GM12878 (cell line): ENCODE measurements at regions not wholly inside any gene's neighbourhood (a gene's known extent, or its start where the extent isn't known, plus 50 kb on each side); places are given as distances from the start of the nearest gene placed in this dataset.

Experiments
- ATAC-seq: fragments of 200-7000 bp; cut with Tn5 transposase; 3 replicates; pipeline ENCODE4 v1.9.1; 2020; ENCODE audit warnings: mild to moderate bottlenecking, moderate library complexity
- BruUV-seq: library from RNA; stranded (reverse); fragments of 400-500 nt; replicated peaks from 2 replicates; lab custom pipeline; 2021; lab: Mats Ljungman, UMichigan
- CTCF ChIA-PET: fragments of 300-600 bp; sonication (Branson Sonifier 250); formaldehyde crosslinking; extraction: SDS; loops from one replicate; lab custom pipeline; 2021; ENCODE audit warnings: inconsistent platforms; lab: Yijun Ruan, JAX
- POLR2A ChIA-PET: fragments of 350-600 bp; formaldehyde crosslinking; extraction: SDS; loops from one replicate; lab custom pipeline; 2021; ENCODE audit warnings: inconsistent platforms; lab: Charles Lee
- RAD21 ChIA-PET: fragments of 300-600 bp; sonication (Branson Sonifier 250); formaldehyde crosslinking; loops from one replicate; lab custom pipeline; 2023; ENCODE audit warnings: antibody characterized with exemption; ENCODE audit not compliant: unreplicated experiment; lab: Charles Lee
- SMC1A ChIA-PET: fragments of 300-600 bp; sonication (Branson Sonifier 250); formaldehyde crosslinking; loops from one replicate; lab custom pipeline; 2023; ENCODE audit not compliant: unreplicated experiment, uncharacterized antibody; lab: Charles Lee
- DNase-seq: peaks from one replicate; pipeline ENCODE4 v3.0.0-alpha.2; 2011; ENCODE audit warnings: low read depth, low spot score
- FAIRE-seq: peaks from 3 replicates; lab custom pipeline; 2011; peaks lifted over from hg19 to GRCh38; lab: Jason Lieb, UNC
- H2AFZ ChIP-seq: 2 replicates; pipeline ENCODE4 v1.6.0; 2011; ENCODE audit warnings: low read depth, low read length, control low read depth; ENCODE audit not compliant: control insufficient read depth
- H3K27ac ChIP-seq: 2 replicates; pipeline ENCODE4 v1.5.1; 2011; ENCODE audit warnings: control low read depth; ENCODE audit not compliant: control insufficient read depth, insufficient read depth
- H3K27me3 ChIP-seq, 2 experiments: replicated peaks in 1 of 2; 2 replicates each; pipeline versions ENCODE4 v1.6.0 to v1.6.1; 2011; ENCODE audit warnings: low read length in 1 of 2; ENCODE audit not compliant: control insufficient read depth in 2 of 2, insufficient read depth in 2 of 2
- H3K36me3 ChIP-seq, 2 experiments: 2 replicates each; pipeline ENCODE4 v1.5.1; 2011; ENCODE audit warnings: low read length in 1 of 2; ENCODE audit not compliant: control insufficient read depth in 2 of 2, insufficient read depth in 2 of 2
- H3K4me1 ChIP-seq: 2 replicates; pipeline ENCODE4 v1.6.1; 2011; ENCODE audit warnings: mild to moderate bottlenecking, low read length, moderate library complexity, mixed read lengths; ENCODE audit not compliant: control insufficient read depth, insufficient read depth
- H3K4me2 ChIP-seq: 2 replicates; pipeline ENCODE4 v1.6.0; 2011; ENCODE audit warnings: control low read depth; ENCODE audit not compliant: control insufficient read depth, insufficient read depth
- H3K4me3 ChIP-seq: fragments of 200-600 bp; sonication (generic); 2 replicates; pipeline ENCODE4 v1.5.1; 2016
- H3K79me2 ChIP-seq: 2 replicates; pipeline ENCODE4 v1.6.0; 2011; ENCODE audit warnings: low read length; ENCODE audit not compliant: control insufficient read depth, insufficient read depth
- H3K9ac ChIP-seq: 2 replicates; pipeline ENCODE4 v1.8.0; 2011; ENCODE audit warnings: low read length, control low read depth, mixed read lengths; ENCODE audit not compliant: control insufficient read depth, insufficient read depth
- H3K9me3 ChIP-seq: replicated peaks from 3 replicates; pipeline ENCODE4 v1.5.1; 2011; ENCODE audit warnings: mild to moderate bottlenecking, low read length; ENCODE audit not compliant: control insufficient read depth, insufficient read depth
- H4K20me1 ChIP-seq: 2 replicates; pipeline ENCODE4 v1.6.0; 2011; ENCODE audit not compliant: control insufficient read depth, insufficient read depth
- CREB1 ChIP-seq: IDR thresholded peaks from 2 replicates; pipeline ENCODE4 v1.6.1; 2012; ENCODE audit warnings: low read depth, mild to moderate bottlenecking, inconsistent platforms
- FOXM1 ChIP-seq: IDR thresholded peaks from 2 replicates; pipeline ENCODE4 v1.6.1; 2012; ENCODE audit warnings: low read depth, mild to moderate bottlenecking, inconsistent platforms, low read length, moderate library complexity
- JUNB ChIP-seq: IDR thresholded peaks from 2 replicates; pipeline ENCODE4 v1.6.1; 2016; ENCODE audit warnings: antibody characterized with exemption, mild to moderate bottlenecking
- KAT2A ChIP-seq: conservative IDR thresholded peaks from 2 replicates; pipeline ENCODE4 v1.6.1; 2011; ENCODE audit warnings: low read depth, low read length; ENCODE audit not compliant: control insufficient read depth
- PAX5 ChIP-seq: IDR thresholded peaks from 2 replicates; pipeline ENCODE4 v1.6.1; 2011; ENCODE audit warnings: low read depth, low read length, borderline replicate concordance
- RBBP5 ChIP-seq: fragments of 200-600 bp; sonication (generic); conservative IDR thresholded peaks from 2 replicates; pipeline ENCODE4 v1.6.1; 2016
- RCOR1 ChIP-seq: conservative IDR thresholded peaks from 2 replicates; pipeline ENCODE4 v1.6.1; 2012; ENCODE audit warnings: low read depth, low read length, improper control_type of control experiment
- RUNX3 ChIP-seq: IDR thresholded peaks from 2 replicates; pipeline ENCODE4 v1.6.1; 2012; ENCODE audit warnings: low read length, inconsistent platforms
- SMAD1 ChIP-seq: fragments of 450-650 bp; IDR thresholded peaks from 2 replicates; pipeline ENCODE4 v1.6.1; 2018; ENCODE audit warnings: mild to moderate bottlenecking, low read depth; ENCODE audit not compliant: partially characterized antibody
- SREBF1 ChIP-seq: IDR thresholded peaks from 2 replicates; pipeline ENCODE4 v1.6.1; 2012; ENCODE audit warnings: mild to moderate bottlenecking, low read length
- WGBS: methylation state at CpG from one replicate; pipeline ENCODE4 v1.1.6; 2016; ENCODE audit warnings: low lambda C conversion rate; ENCODE audit not compliant: insufficient replicate concordance, insufficient coverage; ENCODE audit errors: missing lambda C conversion rate; 5-methylcytosine and 5-hydroxymethylcytosine counted together
- in situ Hi-C: fragments of 300-500 bp; cut with MboI; formaldehyde crosslinking; loops from 9 replicates; pipeline ENCODE4 v1.14.3; 2018; ENCODE audit warnings: mixed read lengths
- intact Hi-C: fragments of 100-400 bp; cut with micrococcal nuclease; formaldehyde crosslinking; loops from one replicate; pipeline ENCODE4 v1.14.2; 2022; ENCODE audit not compliant: unreplicated experiment
- TF ChIP-seq, protein P1 (sequence below): IDR thresholded peaks from 2 replicates; pipeline ENCODE4 v1.6.1; 2011; ENCODE audit warnings: low read depth, low read length, improper control_type of control experiment, borderline replicate concordance
- TF ChIP-seq, protein P2 (sequence below): fragments of 450-650 bp; IDR thresholded peaks from 2 replicates; pipeline ENCODE4 v1.6.1; 2017; ENCODE audit warnings: low read depth, mild to moderate bottlenecking, moderate library complexity
- TF ChIP-seq, protein P3 (sequence below): IDR thresholded peaks from 2 replicates; pipeline ENCODE4 v1.6.1; 2011; ENCODE audit warnings: mild to moderate bottlenecking, low read depth, low read length, moderate library complexity; ENCODE audit not compliant: insufficient replicate concordance
- TF ChIP-seq, protein P4 (sequence below): fragments of 150-350 bp; IDR thresholded peaks from 2 replicates; pipeline ENCODE4 v1.6.1; 2014; ENCODE audit warnings: mild to moderate bottlenecking, low read depth, low read length
- TF ChIP-seq, protein P5 (sequence below), 3 experiments: IDR thresholded peaks in 2 of 3; conservative IDR thresholded peaks in 1 of 3; 2 replicates each; pipeline ENCODE4 v1.5.1; 2011; ENCODE audit warnings: low read depth in 3 of 3, low read length in 3 of 3, mild to moderate bottlenecking in 3 of 3, control low read depth in 2 of 3, moderate library complexity in 2 of 3, inconsistent platforms in 1 of 3, mixed read lengths in 1 of 3; ENCODE audit not compliant: control insufficient read depth in 2 of 3, insufficient read depth in 1 of 3; ENCODE audit errors: extremely low read depth in 1 of 3

DNA sequence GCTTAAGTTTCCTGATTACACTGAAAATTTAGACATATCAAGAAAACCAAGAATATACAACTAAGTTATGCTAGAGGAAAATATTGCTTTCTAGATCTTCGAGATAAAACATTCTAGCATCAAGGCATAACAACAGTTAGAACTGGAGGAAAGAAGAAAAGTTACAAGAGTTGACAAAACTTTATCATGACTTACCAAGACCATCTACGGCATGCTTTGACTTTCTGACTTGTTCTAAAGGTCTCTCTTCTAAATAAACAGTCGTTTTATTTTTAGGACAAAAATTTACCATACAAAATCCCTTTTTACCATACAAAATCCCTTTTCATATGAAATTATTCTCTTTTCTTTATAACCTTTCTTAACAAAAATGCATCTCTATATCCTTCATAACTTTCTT is 1110.1 kb upstream of the CDH10 start:
- CTCF ChIA-PET = no interaction called here
- Histone ChIP-seq H3K27me3 (no peaks in the 10 kb centered on the region), H3K4me2 (no peak overlapping the region), H2AFZ (no peak overlapping the region), H3K9ac (no peak overlapping the region), H3K79me2 (no peaks in the 10 kb centered on the region), H3K36me3 (no peaks in the 10 kb centered on the region), H3K4me3 (no peak overlapping the region), H4K20me1 (no peaks in the 10 kb centered on the region), H3K9me3 (no peaks in the 10 kb centered on the region), H3K27ac (no peak overlapping the region), H3K4me1 (no peaks in the 10 kb centered on the region)
- FAIRE-seq (no peak), DNase-seq (no peak), ATAC-seq (no peak)
- WGBS = 0% methylated on average over 3 of the region's 3 CpGs
- SMC1A ChIA-PET = no interaction called here
- BruUV-seq = no TSS peak
- intact Hi-C loops = no loop called here
- in situ Hi-C loops = no loop called here
- RAD21 ChIA-PET = no interaction called here
- POLR2A ChIA-PET = no interaction called here
- TF ChIP-seq JUNB = no peak
- TF ChIP-seq KAT2A = no peak
- no peak for TF ChIP-seq PAX5
- TF ChIP-seq, protein P1, sequence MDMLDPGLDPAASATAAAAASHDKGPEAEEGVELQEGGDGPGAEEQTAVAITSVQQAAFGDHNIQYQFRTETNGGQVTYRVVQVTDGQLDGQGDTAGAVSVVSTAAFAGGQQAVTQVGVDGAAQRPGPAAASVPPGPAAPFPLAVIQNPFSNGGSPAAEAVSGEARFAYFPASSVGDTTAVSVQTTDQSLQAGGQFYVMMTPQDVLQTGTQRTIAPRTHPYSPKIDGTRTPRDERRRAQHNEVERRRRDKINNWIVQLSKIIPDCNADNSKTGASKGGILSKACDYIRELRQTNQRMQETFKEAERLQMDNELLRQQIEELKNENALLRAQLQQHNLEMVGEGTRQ = no peak
- TF ChIP-seq CREB1 = no peak
- TF ChIP-seq FOXM1 = no peak
- TF ChIP-seq, protein P2, sequence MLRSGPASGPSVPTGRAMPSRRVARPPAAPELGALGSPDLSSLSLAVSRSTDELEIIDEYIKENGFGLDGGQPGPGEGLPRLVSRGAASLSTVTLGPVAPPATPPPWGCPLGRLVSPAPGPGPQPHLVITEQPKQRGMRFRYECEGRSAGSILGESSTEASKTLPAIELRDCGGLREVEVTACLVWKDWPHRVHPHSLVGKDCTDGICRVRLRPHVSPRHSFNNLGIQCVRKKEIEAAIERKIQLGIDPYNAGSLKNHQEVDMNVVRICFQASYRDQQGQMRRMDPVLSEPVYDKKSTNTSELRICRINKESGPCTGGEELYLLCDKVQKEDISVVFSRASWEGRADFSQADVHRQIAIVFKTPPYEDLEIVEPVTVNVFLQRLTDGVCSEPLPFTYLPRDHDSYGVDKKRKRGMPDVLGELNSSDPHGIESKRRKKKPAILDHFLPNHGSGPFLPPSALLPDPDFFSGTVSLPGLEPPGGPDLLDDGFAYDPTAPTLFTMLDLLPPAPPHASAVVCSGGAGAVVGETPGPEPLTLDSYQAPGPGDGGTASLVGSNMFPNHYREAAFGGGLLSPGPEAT = no peak
- no peak for TF ChIP-seq SREBF1
- TF ChIP-seq, protein P3, sequence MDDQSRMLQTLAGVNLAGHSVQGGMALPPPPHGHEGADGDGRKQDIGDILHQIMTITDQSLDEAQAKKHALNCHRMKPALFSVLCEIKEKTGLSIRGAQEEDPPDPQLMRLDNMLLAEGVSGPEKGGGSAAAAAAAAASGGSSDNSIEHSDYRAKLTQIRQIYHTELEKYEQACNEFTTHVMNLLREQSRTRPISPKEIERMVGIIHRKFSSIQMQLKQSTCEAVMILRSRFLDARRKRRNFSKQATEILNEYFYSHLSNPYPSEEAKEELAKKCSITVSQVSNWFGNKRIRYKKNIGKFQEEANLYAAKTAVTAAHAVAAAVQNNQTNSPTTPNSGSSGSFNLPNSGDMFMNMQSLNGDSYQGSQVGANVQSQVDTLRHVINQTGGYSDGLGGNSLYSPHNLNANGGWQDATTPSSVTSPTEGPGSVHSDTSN = no peak
- no peak for TF ChIP-seq RUNX3
- TF ChIP-seq SMAD1 = no peak
- TF ChIP-seq RBBP5 = no peak
- TF ChIP-seq, protein P4, sequence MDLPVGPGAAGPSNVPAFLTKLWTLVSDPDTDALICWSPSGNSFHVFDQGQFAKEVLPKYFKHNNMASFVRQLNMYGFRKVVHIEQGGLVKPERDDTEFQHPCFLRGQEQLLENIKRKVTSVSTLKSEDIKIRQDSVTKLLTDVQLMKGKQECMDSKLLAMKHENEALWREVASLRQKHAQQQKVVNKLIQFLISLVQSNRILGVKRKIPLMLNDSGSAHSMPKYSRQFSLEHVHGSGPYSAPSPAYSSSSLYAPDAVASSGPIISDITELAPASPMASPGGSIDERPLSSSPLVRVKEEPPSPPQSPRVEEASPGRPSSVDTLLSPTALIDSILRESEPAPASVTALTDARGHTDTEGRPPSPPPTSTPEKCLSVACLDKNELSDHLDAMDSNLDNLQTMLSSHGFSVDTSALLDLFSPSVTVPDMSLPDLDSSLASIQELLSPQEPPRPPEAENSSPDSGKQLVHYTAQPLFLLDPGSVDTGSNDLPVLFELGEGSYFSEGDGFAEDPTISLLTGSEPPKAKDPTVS = no peak
- TF ChIP-seq, protein P5, sequence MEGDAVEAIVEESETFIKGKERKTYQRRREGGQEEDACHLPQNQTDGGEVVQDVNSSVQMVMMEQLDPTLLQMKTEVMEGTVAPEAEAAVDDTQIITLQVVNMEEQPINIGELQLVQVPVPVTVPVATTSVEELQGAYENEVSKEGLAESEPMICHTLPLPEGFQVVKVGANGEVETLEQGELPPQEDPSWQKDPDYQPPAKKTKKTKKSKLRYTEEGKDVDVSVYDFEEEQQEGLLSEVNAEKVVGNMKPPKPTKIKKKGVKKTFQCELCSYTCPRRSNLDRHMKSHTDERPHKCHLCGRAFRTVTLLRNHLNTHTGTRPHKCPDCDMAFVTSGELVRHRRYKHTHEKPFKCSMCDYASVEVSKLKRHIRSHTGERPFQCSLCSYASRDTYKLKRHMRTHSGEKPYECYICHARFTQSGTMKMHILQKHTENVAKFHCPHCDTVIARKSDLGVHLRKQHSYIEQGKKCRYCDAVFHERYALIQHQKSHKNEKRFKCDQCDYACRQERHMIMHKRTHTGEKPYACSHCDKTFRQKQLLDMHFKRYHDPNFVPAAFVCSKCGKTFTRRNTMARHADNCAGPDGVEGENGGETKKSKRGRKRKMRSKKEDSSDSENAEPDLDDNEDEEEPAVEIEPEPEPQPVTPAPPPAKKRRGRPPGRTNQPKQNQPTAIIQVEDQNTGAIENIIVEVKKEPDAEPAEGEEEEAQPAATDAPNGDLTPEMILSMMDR (IDR thresholded peaks at IDR 0.05 in 2 of 3, conservative IDR thresholded peaks at IDR 0.05 in 1 of 3; ENCODE audit: control insufficient read depth in 2 of 3, extremely low read depth in 1 of 3, insufficient read depth in 1 of 3, low read depth in 3 of 3, low read length in 3 of 3) = no peak
- TF ChIP-seq RCOR1 = no peak
